GM04503 (cell line): ENCODE measurements at regions not wholly inside any gene's neighbourhood (a gene's known extent, or its start where the extent isn't known, plus 50 kb on each side); places are given as distances from the start of the nearest gene placed in this dataset.
"Not testable (repeated sequence)": the region's sequence is repeated elsewhere in the genome, so short reads cannot be mapped to it uniquely, and the experiment has no call there.

Experiments
- DNase-seq: peaks from one replicate; pipeline ENCODE4 v3.0.0-alpha.2; 2012; ENCODE audit warnings: low read depth

- DNase-seq = no peak
These were observed 894.3 kb downstream of the UQCRFS1 start for GRCh38 chr19:28318469-28319179.

GRCh38 chr19:28316464-28316863 is 896.5 kb downstream of the UQCRFS1 start:
- no peak for DNase-seq

- DNase-seq = no peak
These were observed 898.2 kb downstream of the UQCRFS1 start for GRCh38 chr19:28314756-28315155.

GRCh38 chr19:28314287-28314686 is 898.7 kb downstream of the UQCRFS1 start:
- no peak for DNase-seq

- DNase-seq = peak; percentile 72
These were observed 899.3 kb downstream of the UQCRFS1 start for GRCh38 chr19:28313633-28314032.

- DNase-seq = no peak
These were observed 900.7 kb downstream of the UQCRFS1 start for GRCh38 chr19:28312269-28312668.

- not testable (repeated sequence) for DNase-seq
These were observed 902.1 kb downstream of the UQCRFS1 start for GRCh38 chr19:28310829-28311228.

- no peak for DNase-seq
These were observed 903.9 kb downstream of the UQCRFS1 start for GRCh38 chr19:28309070-28309469.

GRCh38 chr19:28307963-28308362 is 905.0 kb downstream of the UQCRFS1 start:
- DNase-seq = no peak

GRCh38 chr19:28307487-28307886 is 905.5 kb downstream of the UQCRFS1 start:
- no peak for DNase-seq

- DNase-seq = no peak
These were observed 907.4 kb downstream of the UQCRFS1 start for GRCh38 chr19:28305513-28305912.

- no peak for DNase-seq
These were observed 909.4 kb downstream of the UQCRFS1 start for GRCh38 chr19:28303502-28303901.

GRCh38 chr19:28301961-28302360 is 911.0 kb downstream of the UQCRFS1 start:
- DNase-seq = no peak

GRCh38 chr19:28301463-28301862 is 911.5 kb downstream of the UQCRFS1 start:
- no peak for DNase-seq

GRCh38 chr19:28299649-28300048 is 913.3 kb downstream of the UQCRFS1 start:
- no peak for DNase-seq

GRCh38 chr19:28297586-28298157 is 915.3 kb downstream of the UQCRFS1 start:
- DNase-seq = no peak

- DNase-seq = no peak
These were observed 915.9 kb downstream of the UQCRFS1 start for GRCh38 chr19:28297036-28297435.

- DNase-seq = peak; percentile 34
These were observed 916.4 kb downstream of the UQCRFS1 start for GRCh38 chr19:28296506-28296905.

GRCh38 chr19:28294975-28295374 is 918.0 kb downstream of the UQCRFS1 start:
- DNase-seq = not testable (repeated sequence)

GRCh38 chr19:28294395-28294794 is 918.6 kb downstream of the UQCRFS1 start:
- DNase-seq = no peak

GRCh38 chr19:28293685-28294084 is 919.3 kb downstream of the UQCRFS1 start:
- DNase-seq = no peak

- DNase-seq = no peak
These were observed 920.0 kb downstream of the UQCRFS1 start for GRCh38 chr19:28292822-28293500.

- DNase-seq = no peak
These were observed 921.1 kb downstream of the UQCRFS1 start for GRCh38 chr19:28291874-28292273.
